ENCODE measurements at regions not wholly inside any gene's neighbourhood (a gene's known extent, or its start where the extent isn't known, plus 50 kb on each side); places are given as distances from the start of the nearest gene placed in this dataset.

- ChIA-PET CTCF (ENCODE audit: low intra/inter-chr PET ratio, low total read pairs) (no interaction called here), POLR2A (no interaction called here)
- Histone ChIP-seq H4K20me1 (ENCODE audit: insufficient read depth, low read length) (no peaks in the 10 kb centered on the region), H3K27me3 (ENCODE audit: control insufficient read depth in 1 of 2, insufficient read depth in 2 of 2, low read length in 2 of 2) (no peaks in the 10 kb centered on the region; a peak in 1 of 5 replicates), H3K9ac (ENCODE audit: insufficient read depth, low read depth, low read length) (no peak overlapping the region), H3K9me3 (ENCODE audit: low read length) (no peaks in the 10 kb centered on the region), H3K4me2 (ENCODE audit: low read depth, low read length) (no peak overlapping the region), H3K4me1 (ENCODE audit: insufficient read depth, low read length) (no peaks in the 10 kb centered on the region), H3K79me2 (ENCODE audit: insufficient read depth, low read length) (no peaks in the 10 kb centered on the region), H3K36me3 (replicated peaks in 1 of 2; ENCODE audit: control insufficient read depth in 1 of 2, insufficient read depth in 2 of 2, low read length in 2 of 2) (no peaks in the 10 kb centered on the region), H3K27ac (ENCODE audit: extremely low read length, insufficient read depth, low read length) (no peak overlapping the region), H2AFZ (ENCODE audit: low read length) (no peak overlapping the region), H3K4me3 (replicated peaks in 1 of 3; ENCODE audit: insufficient read depth in 1 of 3, low read depth in 2 of 3, low read length in 3 of 3) (no peak overlapping the region)
- intact Hi-C loops (cut with micrococcal nuclease; ENCODE audit: unreplicated experiment), result no loop called here
- FAIRE-seq (no peak), DNase-seq (ENCODE audit: low spot score) (no peak), ATAC-seq (no peak)
- in situ Hi-C loops (cut with HindIII; ENCODE audit: extremely low pct_ligation_motif_present, low pct_unique_long_range_greater_than_20kb), result no loop called here
- TF ChIP-seq SUZ12 (IDR thresholded peaks at IDR 0.05; ENCODE audit: low read depth, low read length) (no peak), SP4 (CRISPR knock-in tag; IDR thresholded peaks at IDR 0.05) (no peak), ARID2 (CRISPR knock-in tag; IDR thresholded peaks at IDR 0.05; ENCODE audit: borderline replicate concordance) (no peak), HES4 (CRISPR knock-in tag; IDR thresholded peaks at IDR 0.05; ENCODE audit: borderline replicate concordance) (no peak), ZNF766 (CRISPR knock-in tag; IDR thresholded peaks at IDR 0.05; ENCODE audit: borderline replicate concordance) (no peak), SAP130 (CRISPR knock-in tag; IDR thresholded peaks at IDR 0.05; ENCODE audit: low read depth) (no peak), ZNF501 (CRISPR knock-in tag; IDR thresholded peaks at IDR 0.05) (no peak), ZNF775 (CRISPR knock-in tag; IDR thresholded peaks at IDR 0.05; ENCODE audit: borderline replicate concordance) (no peak), MTERF4 (CRISPR knock-in tag; IDR thresholded peaks at IDR 0.05) (no peak), JDP2 (CRISPR knock-in tag; IDR thresholded peaks at IDR 0.05; ENCODE audit: borderline replicate concordance) (no peak), ZNF543 (CRISPR knock-in tag; IDR thresholded peaks at IDR 0.05) (no peak), ZNF879 (CRISPR knock-in tag; IDR thresholded peaks at IDR 0.05) (no peak), ZFY (CRISPR knock-in tag; IDR thresholded peaks at IDR 0.05) (no peak), BRCA1 (CRISPR knock-in tag; IDR thresholded peaks at IDR 0.05) (no peak), CREB3 (CRISPR knock-in tag; IDR thresholded peaks at IDR 0.05) (no peak)
- TF ChIP-seq, protein P1, sequence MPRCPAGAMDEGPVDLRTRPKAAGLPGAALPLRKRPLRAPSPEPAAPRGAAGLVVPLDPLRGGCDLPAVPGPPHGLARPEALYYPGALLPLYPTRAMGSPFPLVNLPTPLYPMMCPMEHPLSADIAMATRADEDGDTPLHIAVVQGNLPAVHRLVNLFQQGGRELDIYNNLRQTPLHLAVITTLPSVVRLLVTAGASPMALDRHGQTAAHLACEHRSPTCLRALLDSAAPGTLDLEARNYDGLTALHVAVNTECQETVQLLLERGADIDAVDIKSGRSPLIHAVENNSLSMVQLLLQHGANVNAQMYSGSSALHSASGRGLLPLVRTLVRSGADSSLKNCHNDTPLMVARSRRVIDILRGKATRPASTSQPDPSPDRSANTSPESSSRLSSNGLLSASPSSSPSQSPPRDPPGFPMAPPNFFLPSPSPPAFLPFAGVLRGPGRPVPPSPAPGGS (CRISPR knock-in tag; IDR thresholded peaks at IDR 0.05), result no peak
- TF ChIP-seq, protein P2, sequence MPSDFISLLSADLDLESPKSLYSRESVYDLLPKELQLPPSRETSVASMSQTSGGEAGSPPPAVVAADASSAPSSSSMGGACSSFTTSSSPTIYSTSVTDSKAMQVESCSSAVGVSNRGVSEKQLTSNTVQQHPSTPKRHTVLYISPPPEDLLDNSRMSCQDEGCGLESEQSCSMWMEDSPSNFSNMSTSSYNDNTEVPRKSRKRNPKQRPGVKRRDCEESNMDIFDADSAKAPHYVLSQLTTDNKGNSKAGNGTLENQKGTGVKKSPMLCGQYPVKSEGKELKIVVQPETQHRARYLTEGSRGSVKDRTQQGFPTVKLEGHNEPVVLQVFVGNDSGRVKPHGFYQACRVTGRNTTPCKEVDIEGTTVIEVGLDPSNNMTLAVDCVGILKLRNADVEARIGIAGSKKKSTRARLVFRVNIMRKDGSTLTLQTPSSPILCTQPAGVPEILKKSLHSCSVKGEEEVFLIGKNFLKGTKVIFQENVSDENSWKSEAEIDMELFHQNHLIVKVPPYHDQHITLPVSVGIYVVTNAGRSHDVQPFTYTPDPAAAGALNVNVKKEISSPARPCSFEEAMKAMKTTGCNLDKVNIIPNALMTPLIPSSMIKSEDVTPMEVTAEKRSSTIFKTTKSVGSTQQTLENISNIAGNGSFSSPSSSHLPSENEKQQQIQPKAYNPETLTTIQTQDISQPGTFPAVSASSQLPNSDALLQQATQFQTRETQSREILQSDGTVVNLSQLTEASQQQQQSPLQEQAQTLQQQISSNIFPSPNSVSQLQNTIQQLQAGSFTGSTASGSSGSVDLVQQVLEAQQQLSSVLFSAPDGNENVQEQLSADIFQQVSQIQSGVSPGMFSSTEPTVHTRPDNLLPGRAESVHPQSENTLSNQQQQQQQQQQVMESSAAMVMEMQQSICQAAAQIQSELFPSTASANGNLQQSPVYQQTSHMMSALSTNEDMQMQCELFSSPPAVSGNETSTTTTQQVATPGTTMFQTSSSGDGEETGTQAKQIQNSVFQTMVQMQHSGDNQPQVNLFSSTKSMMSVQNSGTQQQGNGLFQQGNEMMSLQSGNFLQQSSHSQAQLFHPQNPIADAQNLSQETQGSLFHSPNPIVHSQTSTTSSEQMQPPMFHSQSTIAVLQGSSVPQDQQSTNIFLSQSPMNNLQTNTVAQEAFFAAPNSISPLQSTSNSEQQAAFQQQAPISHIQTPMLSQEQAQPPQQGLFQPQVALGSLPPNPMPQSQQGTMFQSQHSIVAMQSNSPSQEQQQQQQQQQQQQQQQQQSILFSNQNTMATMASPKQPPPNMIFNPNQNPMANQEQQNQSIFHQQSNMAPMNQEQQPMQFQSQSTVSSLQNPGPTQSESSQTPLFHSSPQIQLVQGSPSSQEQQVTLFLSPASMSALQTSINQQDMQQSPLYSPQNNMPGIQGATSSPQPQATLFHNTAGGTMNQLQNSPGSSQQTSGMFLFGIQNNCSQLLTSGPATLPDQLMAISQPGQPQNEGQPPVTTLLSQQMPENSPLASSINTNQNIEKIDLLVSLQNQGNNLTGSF (CRISPR knock-in tag; IDR thresholded peaks at IDR 0.05), result no peak
- no TSS peak for BruUV-seq (replicated peaks)
These were observed 755.2 kb upstream of the TENM4 start for GRCh38 chr11:80196041-80196440.
